Lower leg skin (tissue), 4 donors: ENCODE measurements at regions not wholly inside any gene's neighbourhood (a gene's known extent, or its start where the extent isn't known, plus 50 kb on each side); places are given as distances from the start of the nearest gene placed in this dataset.

Source experiments
- DNase-seq, 2 donors: peaks; one replicate each; pipeline ENCODE4 v3.0.0-alpha.2; 2019; ENCODE audit warnings: low spot score in 2 of 2
- H3K4me3 ChIP-seq: fragments of 200-600 bp; sonication (generic); 2 replicates; pipeline ENCODE4 v1.5.1; 2017; ENCODE audit warnings: mild to moderate bottlenecking, low read depth; ENCODE audit not compliant: poor library complexity, severe bottlenecking
- POLR2A ChIP-seq, 2 donors: fragments of 450-650 bp; IDR thresholded peaks; one replicate each; pipeline ENCODE4 v1.6.1; 2016 to 2017; ENCODE audit warnings: antibody characterized with exemption in 2 of 2, mild to moderate bottlenecking in 1 of 2, moderate library complexity in 1 of 2
- WGBS, 2 donors: methylation state at CpG; one replicate each; pipeline ENCODE4 v1.1.5; 2018; 5-methylcytosine and 5-hydroxymethylcytosine counted together
- intact Hi-C: fragments of 100-400 bp; cut with DNase I; formaldehyde crosslinking; loops from one replicate; pipeline ENCODE4 v1.15.0; 2023; ENCODE audit warnings: low total_unique reads
- TF ChIP-seq, protein P1 (sequence below), 3 donors: fragments of 450-650 bp; IDR thresholded peaks; one replicate each; pipeline ENCODE4 v1.5.1; 2016; ENCODE audit warnings: antibody characterized with exemption in 3 of 3, mild to moderate bottlenecking in 3 of 3, moderate library complexity in 2 of 3

DNA sequence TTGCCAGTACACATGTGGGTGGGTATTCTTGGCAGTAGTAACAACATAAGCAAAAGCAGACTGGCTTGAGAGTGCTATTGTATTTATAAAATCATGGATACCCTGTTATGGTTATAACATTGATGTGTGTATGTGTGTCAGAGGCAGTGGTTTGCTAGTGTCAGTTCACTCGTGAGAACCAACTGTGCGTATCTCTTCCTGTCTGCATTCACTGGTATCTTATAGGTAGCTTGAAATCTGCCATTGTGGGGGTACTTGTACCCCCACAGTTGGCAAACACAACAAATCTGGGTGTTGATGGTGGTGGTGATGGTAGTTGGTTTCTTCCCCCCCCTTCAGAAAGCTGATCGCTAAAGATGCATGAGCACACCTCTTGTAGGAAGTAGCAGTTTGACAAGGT, 355.8 kb upstream of the SATB1 start:
- 89 to 93% methylated on average over 3 of the region's 3 CpGs for WGBS, 2 donors
- H3K4me3 ChIP-seq, result no peak overlapping the region
- no peak for TF ChIP-seq POLR2A (IDR thresholded peaks at IDR 0.05)
- TF ChIP-seq, protein P1, sequence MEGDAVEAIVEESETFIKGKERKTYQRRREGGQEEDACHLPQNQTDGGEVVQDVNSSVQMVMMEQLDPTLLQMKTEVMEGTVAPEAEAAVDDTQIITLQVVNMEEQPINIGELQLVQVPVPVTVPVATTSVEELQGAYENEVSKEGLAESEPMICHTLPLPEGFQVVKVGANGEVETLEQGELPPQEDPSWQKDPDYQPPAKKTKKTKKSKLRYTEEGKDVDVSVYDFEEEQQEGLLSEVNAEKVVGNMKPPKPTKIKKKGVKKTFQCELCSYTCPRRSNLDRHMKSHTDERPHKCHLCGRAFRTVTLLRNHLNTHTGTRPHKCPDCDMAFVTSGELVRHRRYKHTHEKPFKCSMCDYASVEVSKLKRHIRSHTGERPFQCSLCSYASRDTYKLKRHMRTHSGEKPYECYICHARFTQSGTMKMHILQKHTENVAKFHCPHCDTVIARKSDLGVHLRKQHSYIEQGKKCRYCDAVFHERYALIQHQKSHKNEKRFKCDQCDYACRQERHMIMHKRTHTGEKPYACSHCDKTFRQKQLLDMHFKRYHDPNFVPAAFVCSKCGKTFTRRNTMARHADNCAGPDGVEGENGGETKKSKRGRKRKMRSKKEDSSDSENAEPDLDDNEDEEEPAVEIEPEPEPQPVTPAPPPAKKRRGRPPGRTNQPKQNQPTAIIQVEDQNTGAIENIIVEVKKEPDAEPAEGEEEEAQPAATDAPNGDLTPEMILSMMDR (IDR thresholded peaks at IDR 0.05), result no peak
- intact Hi-C loops, result no loop called here
- no peak for DNase-seq

DNA sequence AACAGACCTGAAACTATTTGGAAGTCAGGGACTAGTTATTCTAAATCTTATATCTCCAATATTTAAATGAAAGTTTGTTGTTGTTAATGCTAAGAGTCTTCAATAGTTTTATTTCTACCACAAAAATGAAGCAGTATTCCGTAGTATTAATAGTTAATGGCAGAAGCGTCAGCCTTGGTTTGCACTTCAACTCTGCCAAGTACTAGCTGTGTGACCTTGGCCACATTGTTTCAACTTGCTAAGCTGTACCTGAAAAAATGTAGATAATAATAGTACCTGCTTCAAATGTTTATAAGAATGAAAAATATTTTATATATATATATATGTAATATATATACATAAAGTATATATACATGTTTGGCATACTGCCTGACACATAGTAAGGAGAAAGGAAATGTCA, 354.6 kb upstream of the SATB1 start:
- WGBS, 2 donors, result 83% methylated on average over 2 of the region's 2 CpGs
- TF ChIP-seq POLR2A (IDR thresholded peaks at IDR 0.05), result no peak
- TF ChIP-seq, protein P1 (IDR thresholded peaks at IDR 0.05), result no peak
- no peak for DNase-seq
- intact Hi-C loops, result no loop called here
- no peak overlapping the region for H3K4me3 ChIP-seq

DNA sequence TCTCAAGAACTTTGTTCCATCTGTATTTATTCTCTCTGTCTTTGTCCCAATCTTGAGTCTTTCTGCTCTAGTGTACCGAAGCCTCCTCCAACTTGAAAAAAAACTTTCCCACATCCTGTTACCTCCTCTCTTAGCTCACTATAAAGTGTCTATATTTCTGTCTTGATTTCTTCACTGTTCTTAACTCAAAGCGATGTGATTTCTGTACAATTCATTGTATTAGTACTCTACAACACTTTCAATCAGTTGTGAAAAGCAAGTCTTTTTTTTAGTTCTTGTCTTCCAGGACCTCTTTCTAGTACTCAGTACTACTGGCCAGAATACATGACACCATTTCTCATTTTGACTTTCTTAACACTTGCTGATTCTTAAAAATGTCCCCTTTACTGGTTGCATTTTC, 353.5 kb upstream of the SATB1 start:
- intact Hi-C loops, result no loop called here
- TF ChIP-seq, protein P1 (IDR thresholded peaks at IDR 0.05), result no peak
- TF ChIP-seq POLR2A (IDR thresholded peaks at IDR 0.05), result no peak
- DNase-seq, result no peak
- WGBS, 2 donors, result 68 to 71% methylated on average over 2 of the region's 2 CpGs
- no peak overlapping the region for H3K4me3 ChIP-seq

DNA sequence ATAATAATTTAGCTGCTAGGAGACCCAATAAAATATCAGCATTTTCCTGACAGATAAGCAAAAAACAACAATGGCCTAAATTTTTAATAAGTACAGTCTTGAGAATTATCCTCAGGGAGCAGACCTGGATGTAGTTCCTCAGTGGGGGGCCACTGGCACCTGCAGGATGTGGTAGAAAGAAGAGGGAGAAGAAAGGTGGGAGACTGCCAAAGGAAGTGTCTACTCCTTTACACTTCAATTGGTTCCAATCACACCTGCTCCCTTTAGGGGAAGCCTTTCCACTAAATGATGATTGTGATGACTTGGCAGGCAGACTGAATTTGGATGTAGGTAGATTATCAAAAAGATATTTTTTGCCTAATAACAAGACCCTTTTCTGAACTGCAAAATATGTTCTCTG, 353.0 kb upstream of the SATB1 start:
- H3K4me3 ChIP-seq, result no peak overlapping the region
- intact Hi-C loops, result no loop called here
- no peak for TF ChIP-seq POLR2A (IDR thresholded peaks at IDR 0.05)
- TF ChIP-seq, protein P1 (IDR thresholded peaks at IDR 0.05), result no peak
- no peak for DNase-seq

DNA sequence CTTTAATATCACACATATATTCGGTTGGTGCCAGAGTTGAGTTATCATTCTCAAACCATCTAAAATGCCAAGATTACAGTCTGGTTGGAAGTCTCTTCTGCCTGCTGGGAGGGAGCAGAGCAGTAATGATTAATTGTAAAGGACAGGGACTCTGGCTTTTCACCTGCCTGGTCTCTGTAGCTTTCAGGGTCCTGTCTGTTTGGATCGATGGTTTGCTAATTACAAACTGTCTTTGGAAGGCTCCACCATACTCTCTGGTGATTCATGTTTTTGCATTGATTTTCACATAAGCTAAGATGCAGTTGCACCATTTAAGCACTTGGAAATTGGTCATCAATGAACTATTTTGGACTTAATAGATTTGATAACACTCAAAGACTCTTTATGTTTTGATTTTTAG, 350.4 kb upstream of the SATB1 start:
- no peak for DNase-seq
- intact Hi-C loops, result no loop called here
- no peak for TF ChIP-seq POLR2A (IDR thresholded peaks at IDR 0.05)
- TF ChIP-seq, protein P1 (IDR thresholded peaks at IDR 0.05), result no peak

DNA sequence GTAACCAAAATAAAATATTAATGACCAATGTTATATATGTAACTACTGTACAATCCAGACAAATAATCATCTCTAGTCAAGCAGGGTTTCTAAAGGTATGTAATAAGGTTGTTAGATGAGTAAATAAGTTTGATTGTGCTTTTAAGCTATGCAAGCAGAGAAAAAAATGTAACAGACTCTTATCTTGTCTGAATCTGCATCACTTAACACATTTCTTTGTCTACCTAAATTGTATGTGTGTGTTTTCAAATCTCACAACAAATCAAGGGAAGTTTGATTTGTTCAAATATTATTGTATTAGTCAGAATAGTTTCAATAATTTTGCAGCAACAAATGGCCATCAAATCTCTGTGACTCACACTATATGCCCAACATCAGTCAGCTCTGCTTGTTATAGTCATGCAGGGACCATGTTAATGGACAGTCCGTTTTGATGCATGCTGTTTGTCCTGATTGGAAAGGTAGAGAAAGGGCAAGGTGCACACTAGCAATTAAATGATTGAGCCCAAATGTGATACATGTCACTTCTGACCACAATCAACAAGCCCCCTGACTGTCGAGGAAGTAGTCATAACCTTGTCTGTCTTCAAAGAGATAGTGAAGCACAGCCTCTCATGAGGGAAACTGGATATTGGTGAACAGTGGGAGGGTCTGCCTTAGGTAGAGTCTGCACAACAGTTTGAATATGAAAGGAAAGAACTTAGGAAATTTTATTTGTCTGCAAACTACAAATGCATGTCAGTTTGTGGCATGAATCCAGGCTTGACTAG, 349.4 kb upstream of the SATB1 start:
- TF ChIP-seq, protein P1 (IDR thresholded peaks at IDR 0.05), result no peak
- no peak for TF ChIP-seq POLR2A (IDR thresholded peaks at IDR 0.05)
- 72% methylated on average over 2 of the region's 2 CpGs for WGBS, 2 donors
- DNase-seq, result no peak
- intact Hi-C loops, result no loop called here
- H3K4me3 ChIP-seq, result no peak overlapping the region

More for the DNA sequence above, 350.4 kb upstream of the SATB1 start:
- 85 to 89% methylated on average over 2 of the region's 2 CpGs for WGBS, 2 donors
- H3K4me3 ChIP-seq, result no peak overlapping the region
